ENCODE measurements at regions not wholly inside any gene's neighbourhood (a gene's known extent, or its start where the extent isn't known, plus 50 kb on each side); places are given as distances from the start of the nearest gene placed in this dataset.

DNA sequence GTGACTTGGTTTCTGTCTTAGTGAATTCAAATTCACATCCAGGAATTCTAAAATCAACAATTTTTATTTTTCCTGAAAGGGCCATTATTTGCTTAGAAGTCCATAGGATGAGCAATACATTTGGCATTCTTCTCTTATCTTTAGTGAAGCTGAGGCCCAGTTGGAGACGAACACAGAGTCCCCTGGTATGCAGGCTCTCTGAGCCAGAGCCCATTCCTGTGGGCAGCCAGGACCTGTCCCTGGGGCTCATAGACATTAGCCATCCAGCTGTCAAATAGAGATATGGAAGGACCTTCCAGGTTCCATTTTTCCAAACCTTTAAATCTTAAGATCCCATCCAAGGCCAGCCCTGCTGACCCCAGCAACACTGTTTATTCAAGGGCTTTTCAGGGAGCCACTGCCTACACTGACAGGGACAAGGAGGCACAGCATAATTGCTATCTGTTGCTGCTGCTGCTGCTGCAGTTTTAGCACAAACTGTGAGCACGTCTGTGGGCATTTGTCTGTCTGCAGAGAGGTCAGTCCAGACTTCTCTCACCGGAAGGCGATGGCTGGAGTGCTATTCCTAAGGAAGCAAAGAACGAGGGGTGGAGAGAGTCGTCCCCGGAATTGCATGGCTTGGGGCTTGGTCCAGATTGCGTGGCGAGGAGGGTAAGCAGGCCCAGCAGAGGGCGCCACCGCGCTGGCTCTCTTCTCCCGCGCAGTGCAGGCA lies 639.0 kb downstream of the CCDC171 start:
- peak; percentile 87 for DNase-seq (ENCODE audit: low read depth)
- H3K4me3 ChIP-seq (ENCODE audit: control insufficient read depth, low read depth, low read length) = no peak overlapping the region

DNA sequence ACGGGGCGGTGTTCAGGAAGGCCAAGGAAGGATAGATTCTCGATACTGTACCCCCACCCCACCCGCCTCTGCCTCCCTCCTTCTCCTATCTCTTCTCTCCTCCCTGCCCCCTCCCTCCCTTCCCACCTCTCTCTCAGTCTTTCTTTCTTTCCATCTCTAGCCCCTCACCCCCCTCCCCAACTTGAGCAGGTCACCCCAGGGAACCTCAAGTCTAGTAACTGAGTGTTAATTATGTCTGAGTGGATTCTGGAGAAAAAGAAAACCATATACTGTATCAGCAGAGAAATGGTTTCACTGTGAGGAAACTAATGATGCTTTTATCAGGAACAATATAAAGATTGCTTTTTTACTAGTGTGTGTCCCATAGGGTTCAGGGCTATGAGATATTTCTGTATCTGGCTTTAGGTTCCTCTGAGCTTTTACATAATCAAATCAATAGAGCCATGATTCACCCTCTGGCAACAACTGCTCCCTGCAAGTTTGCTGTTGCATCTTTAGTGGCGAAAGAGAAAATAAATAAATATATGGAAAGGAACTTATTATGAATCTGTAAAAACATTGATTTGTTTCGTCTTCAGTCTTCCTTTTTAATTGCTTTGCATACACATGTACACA lies 639.7 kb downstream of the CCDC171 start:
- no peak for TF ChIP-seq CTCF (conservative IDR thresholded peaks at IDR 0.05; ENCODE audit: control insufficient read depth, insufficient read depth, low read depth, low read length)
- peak; percentile 81 for DNase-seq (ENCODE audit: low read depth)
- H3K4me3 ChIP-seq (ENCODE audit: control insufficient read depth, low read depth, low read length) = no peak overlapping the region

More for the DNA sequence above, 639.0 kb downstream of the CCDC171 start:
- peak; percentile 81 for TF ChIP-seq CTCF (conservative IDR thresholded peaks at IDR 0.05; ENCODE audit: control insufficient read depth, insufficient read depth, low read depth, low read length)

DNA sequence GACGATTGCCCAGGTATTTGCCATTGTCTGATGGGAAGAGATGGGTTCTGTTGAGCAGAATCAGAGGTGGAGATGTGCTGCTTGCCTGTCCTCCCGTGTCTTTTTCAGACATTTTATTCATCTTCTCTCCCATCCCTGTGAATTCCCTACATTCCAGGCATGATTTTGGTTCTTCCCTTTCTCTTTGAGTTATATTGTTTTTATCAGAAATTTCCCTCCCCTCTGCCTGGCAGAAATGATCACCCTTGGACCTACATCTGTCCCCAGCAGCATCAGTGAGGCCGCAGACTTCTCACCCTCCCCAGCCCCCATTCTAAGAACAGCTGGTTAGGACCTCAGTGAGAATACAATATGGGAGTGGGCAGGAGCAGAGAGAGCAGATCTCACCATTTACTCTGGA lies 640.2 kb downstream of the CCDC171 start:
- no peak for DNase-seq (ENCODE audit: low read depth)
- no peak overlapping the region for H3K4me3 ChIP-seq (ENCODE audit: control insufficient read depth, low read depth, low read length)
- TF ChIP-seq CTCF (conservative IDR thresholded peaks at IDR 0.05; ENCODE audit: control insufficient read depth, insufficient read depth, low read depth, low read length) = no peak

- no peak for TF ChIP-seq CTCF (conservative IDR thresholded peaks at IDR 0.05; ENCODE audit: control insufficient read depth, insufficient read depth, low read depth, low read length)
- DNase-seq (ENCODE audit: low read depth) = no peak
- no peak overlapping the region for H3K4me3 ChIP-seq (ENCODE audit: control insufficient read depth, low read depth, low read length)
Measured at GRCh38 chr9:16196206-16196605, 643.4 kb downstream of the CCDC171 start.

DNA sequence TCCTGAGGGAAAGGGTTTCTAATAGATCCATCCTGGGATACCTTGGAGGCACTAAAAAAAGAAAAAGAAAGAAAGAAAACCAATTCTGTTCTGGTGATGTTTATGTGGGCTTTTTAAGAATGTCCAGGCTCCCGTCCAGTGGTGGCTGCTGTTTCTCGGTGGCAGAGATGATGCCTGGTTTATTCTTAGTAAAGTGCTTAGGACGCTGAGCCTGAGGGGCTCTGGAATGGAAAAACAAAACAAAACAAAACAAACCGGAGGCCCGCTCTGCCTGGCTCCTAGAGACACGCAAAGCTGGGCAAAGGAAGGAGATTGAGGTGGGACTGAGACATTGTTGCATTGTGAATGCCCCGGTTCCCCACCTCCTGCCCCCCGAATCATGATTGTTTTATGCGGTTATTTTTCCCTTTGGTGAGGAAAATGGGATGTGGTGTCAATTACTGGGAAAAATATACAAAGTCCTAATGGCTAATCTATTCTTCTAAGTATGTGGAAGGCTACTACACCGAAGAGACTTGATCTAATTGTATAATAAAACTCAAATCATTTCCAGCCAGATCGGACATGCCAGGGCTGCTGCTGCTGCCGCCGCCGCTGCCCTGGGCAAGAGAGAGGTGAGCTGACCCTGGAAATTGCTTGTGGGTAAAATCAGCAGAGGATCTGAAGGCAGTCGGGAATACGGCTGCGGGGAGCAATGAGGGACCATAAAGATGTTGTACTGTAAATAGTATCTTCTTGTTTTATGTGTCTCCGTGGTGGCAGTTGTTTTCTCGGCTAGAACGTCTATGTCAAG lies 644.9 kb downstream of the CCDC171 start:
- no peak overlapping the region for H3K4me3 ChIP-seq (ENCODE audit: control insufficient read depth, low read depth, low read length)
- no peak for TF ChIP-seq CTCF (conservative IDR thresholded peaks at IDR 0.05; ENCODE audit: control insufficient read depth, insufficient read depth, low read depth, low read length)
- no peak for DNase-seq (ENCODE audit: low read depth)

- no peak for TF ChIP-seq CTCF (conservative IDR thresholded peaks at IDR 0.05; ENCODE audit: control insufficient read depth, insufficient read depth, low read depth, low read length)
- no peak for DNase-seq (ENCODE audit: low read depth)
- no peak overlapping the region for H3K4me3 ChIP-seq (ENCODE audit: control insufficient read depth, low read depth, low read length)
Measured at GRCh38 chr9:16198996-16199395, 646.2 kb downstream of the CCDC171 start.
